Medulla oblongata (tissue), 1 donor: ENCODE measurements at regions not wholly inside any gene's neighbourhood (a gene's known extent, or its start where the extent isn't known, plus 50 kb on each side); places are given as distances from the start of the nearest gene placed in this dataset.
"Not testable (repeated sequence)": the region's sequence is repeated elsewhere in the genome, so short reads cannot be mapped to it uniquely, and the experiment has no call there.

Experiments used
- DNase-seq: peaks from one replicate; pipeline ENCODE4 v3.0.0-alpha.2; 2015; ENCODE audit errors: extremely low spot score

DNA sequence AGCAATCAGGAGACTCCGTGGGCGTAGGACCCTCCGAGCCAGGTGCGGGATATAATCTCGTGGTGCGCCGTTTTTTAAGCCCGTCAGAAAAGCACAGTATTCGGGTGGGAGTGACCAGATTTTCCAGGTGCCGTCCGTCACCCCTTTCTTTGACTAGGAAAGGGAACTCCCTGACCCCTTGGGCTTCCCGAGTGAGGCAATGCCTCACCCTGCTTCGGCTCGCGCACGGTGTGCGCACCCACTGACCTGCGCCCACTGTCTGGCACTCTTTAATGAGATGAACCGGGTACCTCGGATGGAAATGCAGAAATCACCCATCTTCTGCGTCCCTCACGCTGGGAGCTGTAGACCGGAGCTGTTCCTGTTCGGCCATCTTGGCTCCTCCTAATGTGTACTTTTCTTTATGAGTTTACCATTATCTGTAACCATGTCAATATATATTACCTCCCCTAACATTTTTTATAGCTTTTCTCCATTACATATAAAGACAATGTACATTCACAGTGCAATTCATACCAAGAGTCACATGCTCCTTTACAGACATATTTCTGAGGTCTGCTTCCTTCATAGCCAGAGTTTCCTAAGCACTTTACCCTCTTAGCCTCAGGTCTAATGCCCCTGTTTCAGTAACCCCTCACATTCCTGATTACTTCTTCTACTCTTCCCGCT is 71.4 kb upstream of the TLE4 start:
- not testable (repeated sequence) for DNase-seq

GRCh38 chr9:79501546-79501945 is 70.2 kb upstream of the TLE4 start:
- DNase-seq = no peak

GRCh38 chr9:79507801-79508200 is 64.0 kb upstream of the TLE4 start:
- no peak for DNase-seq

- no peak for DNase-seq
Observed at GRCh38 chr9:79512251-79512650, 59.5 kb upstream of the TLE4 start.
